H9 (cell line): ENCODE measurements at regions not wholly inside any gene's neighbourhood (a gene's known extent, or its start where the extent isn't known, plus 50 kb on each side); places are given as distances from the start of the nearest gene placed in this dataset.

Experiments
- DNase-seq: peaks from one replicate; pipeline ENCODE4 v3.0.0-alpha.2; 2017
- H2AFZ ChIP-seq: one replicate; pipeline ENCODE4 v1.6.1; 2013; ENCODE audit warnings: mild to moderate bottlenecking, low read length, control low read depth, moderate library complexity
- H2AK5ac ChIP-seq: 2 replicates; pipeline ENCODE4 v1.6.1; 2013; ENCODE audit warnings: low read length, control low read depth, mixed read lengths; ENCODE audit not compliant: insufficient read length
- H2BK120ac ChIP-seq: one replicate; pipeline ENCODE4 v1.6.1; 2013; ENCODE audit warnings: low read depth, mild to moderate bottlenecking, low read length, control low read depth, inconsistent platforms; ENCODE audit not compliant: poor library complexity, severe bottlenecking
- H2BK12ac ChIP-seq: 2 replicates; pipeline ENCODE4 v1.6.1; 2013; ENCODE audit warnings: low read length, control low read depth, mixed read lengths, low read depth; ENCODE audit not compliant: insufficient read length
- H2BK15ac ChIP-seq: 2 replicates; pipeline ENCODE4 v1.6.1; 2013; ENCODE audit warnings: low read depth, low read length, control low read depth
- H2BK20ac ChIP-seq: one replicate; pipeline ENCODE4 v1.6.1; 2013; ENCODE audit warnings: low read depth, mild to moderate bottlenecking, low read length, control low read depth, inconsistent platforms; ENCODE audit not compliant: poor library complexity, severe bottlenecking
- H2BK5ac ChIP-seq: 2 replicates; pipeline ENCODE4 v1.6.1; 2013; ENCODE audit warnings: low read length, control low read depth, mixed read lengths; ENCODE audit not compliant: insufficient read length
- H3K14ac ChIP-seq: 2 replicates; pipeline ENCODE4 v1.6.1; 2013; ENCODE audit warnings: low read length, control low read depth; ENCODE audit not compliant: insufficient read depth
- H3K18ac ChIP-seq: 2 replicates; pipeline ENCODE4 v1.6.1; 2013; ENCODE audit warnings: low read depth, mild to moderate bottlenecking, mixed read lengths, low read length, control low read depth; ENCODE audit not compliant: insufficient read length
- H3K23ac ChIP-seq: 2 replicates; pipeline ENCODE4 v1.6.1; 2013; ENCODE audit warnings: low read length, control low read depth, mixed read lengths, low read depth; ENCODE audit not compliant: insufficient read length
- H3K23me2 ChIP-seq: 2 replicates; pipeline ENCODE4 v1.6.1; 2013; ENCODE audit warnings: low read depth, mild to moderate bottlenecking, mixed read lengths, low read length, control low read depth; ENCODE audit not compliant: insufficient read length, poor library complexity, severe bottlenecking
- H3K27ac ChIP-seq: 2 replicates; pipeline ENCODE4 v1.5.1; 2013; ENCODE audit warnings: low read length, control low read depth, mixed read lengths, low read depth; ENCODE audit not compliant: insufficient read length
- H3K27me3 ChIP-seq: 2 replicates; pipeline ENCODE4 v1.6.1; 2013; ENCODE audit warnings: low read length, control low read depth, inconsistent platforms; ENCODE audit not compliant: insufficient read depth
- H3K4ac ChIP-seq: 2 replicates; pipeline ENCODE4 v1.6.1; 2013; ENCODE audit warnings: low read depth, mild to moderate bottlenecking, control low read depth, inconsistent platforms, low read length, moderate library complexity
- H3K4me1 ChIP-seq: 2 replicates; pipeline ENCODE4 v1.6.1; 2013; ENCODE audit warnings: low read length, control low read depth, inconsistent platforms; ENCODE audit not compliant: insufficient read depth
- H3K4me2 ChIP-seq: 2 replicates; pipeline ENCODE4 v1.6.1; 2013; ENCODE audit warnings: low read length, control low read depth, mixed read lengths; ENCODE audit not compliant: insufficient read length, insufficient read depth
- H3K56ac ChIP-seq: 2 replicates; pipeline ENCODE4 v1.6.1; 2013; ENCODE audit warnings: low read depth, mild to moderate bottlenecking, mixed read lengths, low read length, control low read depth; ENCODE audit not compliant: insufficient read length
- H3K79me1 ChIP-seq: 2 replicates; pipeline ENCODE4 v1.6.1; 2013; ENCODE audit warnings: low read depth, mild to moderate bottlenecking, moderate library complexity, low read length, control low read depth, inconsistent platforms; ENCODE audit not compliant: insufficient read depth, poor library complexity, severe bottlenecking
- H3K79me2 ChIP-seq: 2 replicates; pipeline ENCODE4 v1.6.1; 2013; ENCODE audit warnings: low read length, control low read depth, inconsistent platforms; ENCODE audit not compliant: insufficient read depth
- H3K9ac ChIP-seq: 2 replicates; pipeline ENCODE4 v1.6.1; 2013; ENCODE audit warnings: low read length, control low read depth, mixed read lengths; ENCODE audit not compliant: insufficient read length; ENCODE audit errors: extremely low read depth
- H3K9me3 ChIP-seq: one replicate; pipeline ENCODE4 v1.6.1; 2013; ENCODE audit warnings: low read depth, low read length, inconsistent platforms; ENCODE audit not compliant: control insufficient read depth
- H3T11ph ChIP-seq: one replicate; pipeline ENCODE4 v1.6.1; 2013; ENCODE audit warnings: mild to moderate bottlenecking, low read length, control low read depth, inconsistent platforms
- H4K20me1 ChIP-seq: one replicate; pipeline ENCODE4 v1.6.1; 2013; ENCODE audit not compliant: control insufficient read depth, insufficient read length, insufficient read depth
- H4K5ac ChIP-seq: 2 replicates; pipeline ENCODE4 v1.6.1; 2013; ENCODE audit warnings: low read depth, mild to moderate bottlenecking, mixed read lengths, low read length, control low read depth; ENCODE audit not compliant: insufficient read length
- H4K8ac ChIP-seq: replicated peaks from 2 replicates; pipeline ENCODE4 v1.6.1; 2013; ENCODE audit warnings: low read length, control low read depth, mixed read lengths, low read depth; ENCODE audit not compliant: insufficient read length
- H4K91ac ChIP-seq: 2 replicates; pipeline ENCODE4 v1.6.1; 2013; ENCODE audit warnings: low read depth, mild to moderate bottlenecking, moderate library complexity, mixed read lengths, low read length, control low read depth; ENCODE audit not compliant: insufficient read length
- H3K27ac Mint-ChIP-seq, 3 experiments: 2 replicates in 2 of 3; 3 replicates in 1 of 3; pipeline ENCODE4 v1.8.0; 2020 to 2021; ENCODE audit warnings: mixed read lengths in 3 of 3, mild to moderate bottlenecking in 1 of 3, moderate library complexity in 1 of 3
- H3K27me3 Mint-ChIP-seq: 2 replicates; pipeline ENCODE4 v1.8.0; 2021; ENCODE audit warnings: low read depth, mild to moderate bottlenecking, moderate library complexity, mixed read lengths
- H3K36me3 Mint-ChIP-seq, 3 experiments: 2 replicates in 2 of 3; 3 replicates in 1 of 3; pipeline ENCODE4 v1.8.0; 2020 to 2021; ENCODE audit warnings: low read depth in 3 of 3, mixed read lengths in 3 of 3; ENCODE audit not compliant: insufficient read depth in 1 of 3
- H3K4me1 Mint-ChIP-seq, 2 experiments: 2 replicates each; pipeline ENCODE4 v1.8.0; 2020; ENCODE audit warnings: mixed read lengths in 2 of 2
- H3K4me3 Mint-ChIP-seq, 2 experiments: 2 replicates in 1 of 2; 3 replicates in 1 of 2; pipeline ENCODE4 v1.8.0; 2020 to 2021; ENCODE audit warnings: mild to moderate bottlenecking in 2 of 2, mixed read lengths in 2 of 2, moderate library complexity in 1 of 2
- H3K9me3 Mint-ChIP-seq, 2 experiments: 2 replicates in 1 of 2; 3 replicates in 1 of 2; pipeline ENCODE4 v1.8.0; 2020; ENCODE audit warnings: mild to moderate bottlenecking in 2 of 2, mixed read lengths in 2 of 2, moderate library complexity in 1 of 2
- TF ChIP-seq, protein P1 (sequence below): fragments of 200-600 bp; sonication (generic); conservative IDR thresholded peaks from 3 replicates; pipeline ENCODE4 v1.8.0; 2021; ENCODE audit warnings: antibody characterized with exemption, mild to moderate bottlenecking

DNA sequence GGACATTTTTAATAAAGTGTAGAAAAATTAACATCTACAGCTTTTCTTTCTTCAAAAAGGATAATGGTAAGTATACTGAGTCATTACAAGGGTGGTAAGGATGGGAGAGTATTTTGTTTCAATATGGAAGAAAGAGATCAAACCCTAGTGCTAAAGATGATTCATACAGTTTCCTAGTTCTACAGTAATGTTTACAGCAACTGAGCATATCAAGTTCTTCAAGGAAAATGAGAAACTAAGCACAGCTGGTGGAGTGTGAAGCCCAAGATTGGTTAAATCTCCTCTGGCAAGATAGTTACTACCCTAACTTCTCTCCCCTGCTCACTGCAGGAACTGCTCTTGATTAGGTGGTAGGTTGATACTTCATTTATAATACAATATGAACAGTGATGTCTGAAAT, 467.5 kb downstream of the XIRP2 start:
- H2BK20ac ChIP-seq = no peak overlapping the region
- H3K56ac ChIP-seq = no peak overlapping the region
- no peak overlapping the region for H2AFZ ChIP-seq
- no peak overlapping the region for H3K27ac ChIP-seq
- Mint-ChIP-seq H3K4me1 (peaks cover 0 to 3% of the 10 kb centered on the region in 2 experiments; a peak in 2 of 4 replicates), H3K9me3 (no peaks in the 10 kb centered on the region; a peak in 1 of 5 replicates), H3K4me3 (no peak overlapping the region), H3K36me3 (peaks cover 2 to 13% (median 6%) of the 10 kb centered on the region in 3 experiments; a peak in 6 of 7 replicates), H3K27me3 (no peaks in the 10 kb centered on the region), H3K27ac (no peak overlapping the region)
- H3T11ph ChIP-seq = no peak overlapping the region
- no peak overlapping the region for H2BK120ac ChIP-seq
- H3K79me1 ChIP-seq = no peaks in the 10 kb centered on the region
- H3K79me2 ChIP-seq = no peaks in the 10 kb centered on the region
- no peak for DNase-seq
- H4K5ac ChIP-seq = no peak overlapping the region
- no peak overlapping the region for H2AK5ac ChIP-seq
- H3K18ac ChIP-seq = no peak overlapping the region
- no peaks in the 10 kb centered on the region for H3K23me2 ChIP-seq
- H4K20me1 ChIP-seq = no peaks in the 10 kb centered on the region
- no peak overlapping the region for H4K8ac ChIP-seq
- no peaks in the 10 kb centered on the region for H3K4me1 ChIP-seq
- no peak overlapping the region for H3K9ac ChIP-seq
- H3K14ac ChIP-seq = no peak overlapping the region
- H4K91ac ChIP-seq = no peak overlapping the region
- TF ChIP-seq, protein P1, sequence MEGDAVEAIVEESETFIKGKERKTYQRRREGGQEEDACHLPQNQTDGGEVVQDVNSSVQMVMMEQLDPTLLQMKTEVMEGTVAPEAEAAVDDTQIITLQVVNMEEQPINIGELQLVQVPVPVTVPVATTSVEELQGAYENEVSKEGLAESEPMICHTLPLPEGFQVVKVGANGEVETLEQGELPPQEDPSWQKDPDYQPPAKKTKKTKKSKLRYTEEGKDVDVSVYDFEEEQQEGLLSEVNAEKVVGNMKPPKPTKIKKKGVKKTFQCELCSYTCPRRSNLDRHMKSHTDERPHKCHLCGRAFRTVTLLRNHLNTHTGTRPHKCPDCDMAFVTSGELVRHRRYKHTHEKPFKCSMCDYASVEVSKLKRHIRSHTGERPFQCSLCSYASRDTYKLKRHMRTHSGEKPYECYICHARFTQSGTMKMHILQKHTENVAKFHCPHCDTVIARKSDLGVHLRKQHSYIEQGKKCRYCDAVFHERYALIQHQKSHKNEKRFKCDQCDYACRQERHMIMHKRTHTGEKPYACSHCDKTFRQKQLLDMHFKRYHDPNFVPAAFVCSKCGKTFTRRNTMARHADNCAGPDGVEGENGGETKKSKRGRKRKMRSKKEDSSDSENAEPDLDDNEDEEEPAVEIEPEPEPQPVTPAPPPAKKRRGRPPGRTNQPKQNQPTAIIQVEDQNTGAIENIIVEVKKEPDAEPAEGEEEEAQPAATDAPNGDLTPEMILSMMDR = no peak
- no peaks in the 10 kb centered on the region for H3K27me3 ChIP-seq
- H3K4ac ChIP-seq = no peak overlapping the region
- H2BK15ac ChIP-seq = no peak overlapping the region
- H2BK5ac ChIP-seq = no peak overlapping the region
- no peak overlapping the region for H3K4me2 ChIP-seq
- H3K23ac ChIP-seq = no peak overlapping the region
- no peak overlapping the region for H2BK12ac ChIP-seq
- H3K9me3 ChIP-seq = no peaks in the 10 kb centered on the region
